ENCODE measurements at regions not wholly inside any gene's neighbourhood (a gene's known extent, or its start where the extent isn't known, plus 50 kb on each side); places are given as distances from the start of the nearest gene placed in this dataset.
"Not testable (repeated sequence)": the region's sequence is repeated elsewhere in the genome, so short reads cannot be mapped to it uniquely, and the experiment has no call there.

DNA sequence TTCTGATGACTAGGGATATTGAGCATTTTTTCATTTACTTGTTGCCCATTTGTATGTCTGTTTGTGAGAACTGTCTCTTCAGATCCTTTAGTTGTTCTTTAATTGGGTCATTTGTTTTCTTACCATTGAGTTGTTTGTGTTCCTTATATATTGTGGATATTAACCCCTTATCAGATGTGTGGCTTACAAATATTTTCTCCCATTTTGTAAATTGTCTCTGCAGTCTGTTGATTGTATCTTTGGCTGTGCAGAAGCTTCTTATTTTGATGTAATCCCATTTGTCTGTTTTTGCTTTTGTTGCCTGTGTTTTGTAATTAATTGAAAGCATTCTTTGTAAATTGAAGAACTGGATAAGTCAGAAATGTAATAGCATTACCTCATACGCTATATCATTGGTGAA, 459.1 kb upstream of the FOXG1 start:
- peaks cover 0 to 8% (median 0%) of the 10 kb centered on the region in 12 donors for H3K9me3 ChIP-seq
- no peaks in the 10 kb centered on the region for H3K27me3 ChIP-seq
- TF ChIP-seq POLR2A (IDR thresholded peaks at IDR 0.05) = no peak
- 57 to 70% (median 62%) methylated on average over 1 of the region's 1 CpG for whole genome bisulfite sequencing, 4 donors
- no peak for ATAC-seq
- H3K36me3 ChIP-seq = no peaks in the 10 kb centered on the region
- H3K4me3 ChIP-seq = no peak overlapping the region
- H3K27ac ChIP-seq = no peak overlapping the region
- DNase-seq = no peak
- no peaks in the 10 kb centered on the region for H3K4me1 ChIP-seq
- intact Hi-C loops (cut with DNase I) = no loop called here

DNA sequence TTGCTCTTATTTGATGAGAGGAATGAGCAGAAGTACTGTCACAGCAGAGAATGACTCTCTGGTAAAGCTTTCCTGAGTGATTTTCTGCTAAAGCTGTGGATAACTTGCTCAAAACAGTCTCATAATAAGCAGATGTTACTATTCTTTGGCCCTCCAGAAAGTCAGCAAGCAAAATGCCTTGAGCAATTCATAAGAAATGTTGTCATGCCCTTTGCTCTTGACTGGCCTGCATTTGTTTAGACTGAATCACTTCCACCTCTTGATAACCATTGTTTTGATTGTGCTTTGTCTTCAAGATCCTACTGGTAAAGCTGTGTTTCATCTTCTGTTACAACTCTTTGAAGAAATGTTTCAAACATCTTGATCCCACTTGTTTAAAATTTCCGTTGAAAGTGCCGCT, 457.9 kb upstream of the FOXG1 start:
- Histone ChIP-seq H3K9me3 (peaks cover 0 to 8% (median 0%) of the 10 kb centered on the region in 12 donors), H3K4me1 (no peaks in the 10 kb centered on the region), H3K27ac (no peak overlapping the region), H3K36me3 (no peaks in the 10 kb centered on the region), H3K4me3 (no peak overlapping the region), H3K27me3 (no peaks in the 10 kb centered on the region)
- TF ChIP-seq POLR2A (IDR thresholded peaks at IDR 0.05) = no peak
- TF ChIP-seq, protein P1, sequence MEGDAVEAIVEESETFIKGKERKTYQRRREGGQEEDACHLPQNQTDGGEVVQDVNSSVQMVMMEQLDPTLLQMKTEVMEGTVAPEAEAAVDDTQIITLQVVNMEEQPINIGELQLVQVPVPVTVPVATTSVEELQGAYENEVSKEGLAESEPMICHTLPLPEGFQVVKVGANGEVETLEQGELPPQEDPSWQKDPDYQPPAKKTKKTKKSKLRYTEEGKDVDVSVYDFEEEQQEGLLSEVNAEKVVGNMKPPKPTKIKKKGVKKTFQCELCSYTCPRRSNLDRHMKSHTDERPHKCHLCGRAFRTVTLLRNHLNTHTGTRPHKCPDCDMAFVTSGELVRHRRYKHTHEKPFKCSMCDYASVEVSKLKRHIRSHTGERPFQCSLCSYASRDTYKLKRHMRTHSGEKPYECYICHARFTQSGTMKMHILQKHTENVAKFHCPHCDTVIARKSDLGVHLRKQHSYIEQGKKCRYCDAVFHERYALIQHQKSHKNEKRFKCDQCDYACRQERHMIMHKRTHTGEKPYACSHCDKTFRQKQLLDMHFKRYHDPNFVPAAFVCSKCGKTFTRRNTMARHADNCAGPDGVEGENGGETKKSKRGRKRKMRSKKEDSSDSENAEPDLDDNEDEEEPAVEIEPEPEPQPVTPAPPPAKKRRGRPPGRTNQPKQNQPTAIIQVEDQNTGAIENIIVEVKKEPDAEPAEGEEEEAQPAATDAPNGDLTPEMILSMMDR (IDR thresholded peaks at IDR 0.05) = no peak
- DNase-seq (no peak), ATAC-seq (no peak)
- WGBS, 4 donors = 69 to 83% (median 77%) methylated on average over 2 of the region's 2 CpGs
- intact Hi-C loops (cut with DNase I) = no loop called here

GRCh38 chr14:28317890-28318675, 448.5 kb upstream of the FOXG1 start:
- H3K36me3 ChIP-seq; DNase-seq; H3K4me1 ChIP-seq; ATAC-seq; intact Hi-C loops (cut with DNase I); H3K9me3 ChIP-seq; H3K27ac ChIP-seq; H3K4me3 ChIP-seq; H3K27me3 ChIP-seq: not testable (repeated sequence)
- WGBS, 4 donors = 90 to 93% (median 91%) methylated on average over 31 to 32 of the region's 32 CpGs

DNA sequence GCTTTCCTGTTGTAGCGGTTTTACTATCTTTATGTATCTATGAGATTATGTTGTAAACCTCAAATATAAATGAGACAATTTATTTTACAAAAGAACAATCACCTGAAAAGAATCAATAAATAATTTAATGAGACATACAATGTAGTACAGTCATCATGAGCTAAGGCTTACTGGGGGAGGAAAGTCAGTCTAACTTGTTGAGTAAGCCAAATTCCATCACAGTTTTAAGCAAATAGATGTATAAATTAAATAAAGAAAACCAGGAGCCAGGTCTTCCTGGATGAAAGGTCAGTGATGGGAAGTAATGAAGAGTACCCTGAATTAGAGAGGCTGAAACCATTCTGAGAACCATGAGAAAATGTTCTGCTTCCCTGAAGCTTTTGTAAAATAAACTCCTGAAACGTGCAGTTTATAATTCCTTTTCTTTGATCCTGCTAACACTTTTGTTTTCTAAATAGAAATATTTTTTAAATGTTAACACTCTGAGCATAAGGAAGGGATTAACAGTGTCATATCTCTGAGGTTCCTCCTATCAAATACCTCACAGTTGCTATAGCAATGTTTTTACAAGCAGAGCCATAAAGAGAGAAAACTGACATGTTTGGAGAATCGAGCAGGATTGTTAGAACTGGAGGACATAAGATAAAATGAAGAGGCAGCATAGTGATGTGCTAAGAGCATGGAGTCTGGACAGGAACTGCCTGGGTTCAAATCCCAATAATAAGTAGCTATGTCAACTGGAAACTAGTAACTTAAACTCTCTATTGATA, 444.9 kb upstream of the FOXG1 start:
- Histone ChIP-seq H3K36me3 (no peaks in the 10 kb centered on the region), H3K4me1 (no peaks in the 10 kb centered on the region), H3K27me3 (no peaks in the 10 kb centered on the region), H3K9me3 (no peaks in the 10 kb centered on the region), H3K4me3 (no peak overlapping the region), H3K27ac (no peak overlapping the region)
- intact Hi-C loops (cut with DNase I) = no loop called here
- ATAC-seq = no peak
- WGBS, 4 donors = 31 to 50% (median 44%) methylated on average over 3 of the region's 3 CpGs
- DNase-seq = no peak
- TF ChIP-seq POLR2A (IDR thresholded peaks at IDR 0.05) = no peak
- TF ChIP-seq, protein P1 (IDR thresholded peaks at IDR 0.05) = no peak

- H3K4me3 ChIP-seq = no peak overlapping the region
- H3K27ac ChIP-seq = no peak overlapping the region
- TF ChIP-seq POLR2A (IDR thresholded peaks at IDR 0.05) = no peak
- H3K36me3 ChIP-seq = no peaks in the 10 kb centered on the region
- no peaks in the 10 kb centered on the region for H3K4me1 ChIP-seq
- WGBS, 4 donors = 57 to 59% (median 59%) methylated on average over 4 of the region's 4 CpGs
- intact Hi-C loops (cut with DNase I) = no loop called here
- H3K9me3 ChIP-seq = no peaks in the 10 kb centered on the region
- ATAC-seq (no peak), DNase-seq (no peak)
- H3K27me3 ChIP-seq = no peaks in the 10 kb centered on the region
Observed at GRCh38 chr14:28323366-28323765, 443.2 kb upstream of the FOXG1 start.

Data from heart left ventricle (tissue), 16 donors.